Peyer's patch (tissue), 4 donors: ENCODE measurements at regions not wholly inside any gene's neighbourhood (a gene's known extent, or its start where the extent isn't known, plus 50 kb on each side); places are given as distances from the start of the nearest gene placed in this dataset.

Experiments
- CTCF ChIP-seq, 6 experiments: fragments of 450-650 bp in 4 of 6; fragments of 200-600 bp in 2 of 6; sonication (generic) in 1 of 6; IDR thresholded peaks; one replicate each; pipeline ENCODE4 v1.5.1; 2017 to 2019; ENCODE audit warnings: antibody characterized with exemption in 6 of 6, mild to moderate bottlenecking in 3 of 6, moderate library complexity in 1 of 6
- POLR2A ChIP-seq, 2 donors: fragments of 450-650 bp; IDR thresholded peaks; one replicate each; pipeline ENCODE4 v1.5.1; 2017; ENCODE audit warnings: antibody characterized with exemption in 2 of 2, mild to moderate bottlenecking in 2 of 2, moderate library complexity in 2 of 2

- TF ChIP-seq CTCF (IDR thresholded peaks at IDR 0.05) (no peak), POLR2A (IDR thresholded peaks at IDR 0.05) (no peak)
Observed at GRCh38 chr10:78895469-78895868, 173.3 kb upstream of the ZMIZ1 start.
